ENCODE measurements at regions not wholly inside any gene's neighbourhood (a gene's known extent, or its start where the extent isn't known, plus 50 kb on each side); places are given as distances from the start of the nearest gene placed in this dataset.

- TF ChIP-seq, protein P1, sequence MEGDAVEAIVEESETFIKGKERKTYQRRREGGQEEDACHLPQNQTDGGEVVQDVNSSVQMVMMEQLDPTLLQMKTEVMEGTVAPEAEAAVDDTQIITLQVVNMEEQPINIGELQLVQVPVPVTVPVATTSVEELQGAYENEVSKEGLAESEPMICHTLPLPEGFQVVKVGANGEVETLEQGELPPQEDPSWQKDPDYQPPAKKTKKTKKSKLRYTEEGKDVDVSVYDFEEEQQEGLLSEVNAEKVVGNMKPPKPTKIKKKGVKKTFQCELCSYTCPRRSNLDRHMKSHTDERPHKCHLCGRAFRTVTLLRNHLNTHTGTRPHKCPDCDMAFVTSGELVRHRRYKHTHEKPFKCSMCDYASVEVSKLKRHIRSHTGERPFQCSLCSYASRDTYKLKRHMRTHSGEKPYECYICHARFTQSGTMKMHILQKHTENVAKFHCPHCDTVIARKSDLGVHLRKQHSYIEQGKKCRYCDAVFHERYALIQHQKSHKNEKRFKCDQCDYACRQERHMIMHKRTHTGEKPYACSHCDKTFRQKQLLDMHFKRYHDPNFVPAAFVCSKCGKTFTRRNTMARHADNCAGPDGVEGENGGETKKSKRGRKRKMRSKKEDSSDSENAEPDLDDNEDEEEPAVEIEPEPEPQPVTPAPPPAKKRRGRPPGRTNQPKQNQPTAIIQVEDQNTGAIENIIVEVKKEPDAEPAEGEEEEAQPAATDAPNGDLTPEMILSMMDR (IDR thresholded peaks at IDR 0.05), result no peak
- no peak for TF ChIP-seq POLR2AphosphoS5 (IDR thresholded peaks at IDR 0.05)
- TF ChIP-seq POLR2A (IDR thresholded peaks at IDR 0.05), result no peak
Observed at GRCh38 chr1:40921522-40921921, 58.0 kb upstream of the CTPS1 start.

All from breast epithelium (tissue), 3 donors.